Thyroid gland (tissue), 4 donors: ENCODE measurements at regions not wholly inside any gene's neighbourhood (a gene's known extent, or its start where the extent isn't known, plus 50 kb on each side); places are given as distances from the start of the nearest gene placed in this dataset.

Source experiments
- POLR2A ChIP-seq, 2 donors: fragments of 450-650 bp; IDR thresholded peaks; one replicate each; pipeline ENCODE4 v1.6.1; 2017; ENCODE audit warnings: antibody characterized with exemption in 2 of 2, mild to moderate bottlenecking in 2 of 2, moderate library complexity in 1 of 2
- TF ChIP-seq, protein P1 (sequence below), 6 experiments: fragments of 200-600 bp in 3 of 6; fragments of 450-650 bp in 3 of 6; sonication (generic) in 3 of 6; IDR thresholded peaks; one replicate each; pipeline ENCODE4 v1.5.1; 2016 to 2019; ENCODE audit warnings: antibody characterized with exemption in 6 of 6, mild to moderate bottlenecking in 2 of 6, inconsistent platforms in 1 of 6, moderate library complexity in 1 of 6

DNA sequence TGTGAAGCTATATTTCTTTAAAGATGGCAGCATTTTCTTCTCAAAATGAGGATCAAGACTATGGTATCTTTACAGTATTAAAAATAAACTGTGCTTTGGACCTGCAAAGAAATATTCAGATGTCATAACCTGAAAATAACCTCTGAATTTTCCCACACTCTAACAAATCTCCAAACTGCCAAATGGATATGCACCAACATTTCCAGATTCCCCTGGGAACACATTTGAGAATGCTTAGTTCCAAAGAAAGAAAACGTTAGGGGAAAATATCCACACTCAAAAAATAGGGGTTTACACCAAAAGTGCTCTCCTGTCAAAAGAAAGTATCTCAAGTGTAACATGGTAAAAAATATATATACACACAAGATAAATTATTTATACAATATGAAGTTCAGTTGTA, 69.1 kb upstream of the ARHGAP29 start:
- no peak for TF ChIP-seq POLR2A (IDR thresholded peaks at IDR 0.05)
- TF ChIP-seq, protein P1, sequence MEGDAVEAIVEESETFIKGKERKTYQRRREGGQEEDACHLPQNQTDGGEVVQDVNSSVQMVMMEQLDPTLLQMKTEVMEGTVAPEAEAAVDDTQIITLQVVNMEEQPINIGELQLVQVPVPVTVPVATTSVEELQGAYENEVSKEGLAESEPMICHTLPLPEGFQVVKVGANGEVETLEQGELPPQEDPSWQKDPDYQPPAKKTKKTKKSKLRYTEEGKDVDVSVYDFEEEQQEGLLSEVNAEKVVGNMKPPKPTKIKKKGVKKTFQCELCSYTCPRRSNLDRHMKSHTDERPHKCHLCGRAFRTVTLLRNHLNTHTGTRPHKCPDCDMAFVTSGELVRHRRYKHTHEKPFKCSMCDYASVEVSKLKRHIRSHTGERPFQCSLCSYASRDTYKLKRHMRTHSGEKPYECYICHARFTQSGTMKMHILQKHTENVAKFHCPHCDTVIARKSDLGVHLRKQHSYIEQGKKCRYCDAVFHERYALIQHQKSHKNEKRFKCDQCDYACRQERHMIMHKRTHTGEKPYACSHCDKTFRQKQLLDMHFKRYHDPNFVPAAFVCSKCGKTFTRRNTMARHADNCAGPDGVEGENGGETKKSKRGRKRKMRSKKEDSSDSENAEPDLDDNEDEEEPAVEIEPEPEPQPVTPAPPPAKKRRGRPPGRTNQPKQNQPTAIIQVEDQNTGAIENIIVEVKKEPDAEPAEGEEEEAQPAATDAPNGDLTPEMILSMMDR (IDR thresholded peaks at IDR 0.05) = no peak
